Vagina (tissue), 2 donors: ENCODE measurements at regions not wholly inside any gene's neighbourhood (a gene's known extent, or its start where the extent isn't known, plus 50 kb on each side); places are given as distances from the start of the nearest gene placed in this dataset.

Experiments
- CTCF ChIP-seq, 3 experiments: fragments of 450-650 bp in 2 of 3; fragments of 200-600 bp in 1 of 3; sonication (generic) in 1 of 3; IDR thresholded peaks; one replicate each; pipeline ENCODE4 v1.5.1; 2017 to 2019; ENCODE audit warnings: antibody characterized with exemption in 3 of 3, mild to moderate bottlenecking in 2 of 3, moderate library complexity in 2 of 3
- POLR2A ChIP-seq, 2 donors: fragments of 450-650 bp; IDR thresholded peaks; one replicate each; pipeline ENCODE4 v1.6.1; 2017; ENCODE audit warnings: antibody characterized with exemption in 2 of 2, mild to moderate bottlenecking in 2 of 2, moderate library complexity in 2 of 2
- POLR2AphosphoS5 ChIP-seq, 2 donors: sonication (generic); formaldehyde crosslinking; IDR thresholded peaks; one replicate each; pipeline ENCODE4 v1.9.0; 2017; ENCODE audit warnings: antibody characterized with exemption in 2 of 2, mild to moderate bottlenecking in 2 of 2, low read depth in 1 of 2; ENCODE audit not compliant: insufficient read depth in 1 of 2

- TF ChIP-seq POLR2A (IDR thresholded peaks at IDR 0.05) (no peak), CTCF (IDR thresholded peaks at IDR 0.05) (no peak), POLR2AphosphoS5 (IDR thresholded peaks at IDR 0.05; ENCODE audit: insufficient read depth in 1 of 2, low read depth in 1 of 2) (no peak)
Measured at GRCh38 chr5:56746553-56747339, 68.6 kb upstream of the MAP3K1 start.
